ENCODE measurements at regions not wholly inside any gene's neighbourhood (a gene's known extent, or its start where the extent isn't known, plus 50 kb on each side); places are given as distances from the start of the nearest gene placed in this dataset.

DNA sequence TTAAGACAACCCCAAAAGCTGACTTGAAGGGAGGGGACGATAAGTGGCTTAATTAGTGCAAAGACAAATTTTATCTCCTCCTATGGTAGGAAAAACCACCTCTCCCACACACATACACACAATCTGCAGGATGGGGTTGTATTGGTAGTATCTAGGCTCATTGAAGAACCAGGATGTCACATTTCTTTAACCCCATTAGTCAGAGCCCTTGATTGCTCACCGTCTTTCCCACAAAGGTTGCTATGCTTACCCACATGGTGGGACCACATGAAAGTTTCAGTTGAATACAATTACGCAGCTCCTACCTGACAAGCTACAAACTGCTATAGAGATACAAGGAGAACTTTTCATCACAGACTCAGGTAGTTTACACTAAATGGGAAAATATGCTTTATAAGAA is 765.0 kb upstream of the CELF4 start:
- intact Hi-C loops (cut with DNase I; ENCODE audit: low total_unique reads) = no loop called here
- no peak for DNase-seq (ENCODE audit: low spot score in 2 of 2)
- H3K9me3 ChIP-seq = no peaks in the 10 kb centered on the region
- no peaks in the 10 kb centered on the region for H3K4me1 ChIP-seq
- H3K36me3 ChIP-seq = no peaks in the 10 kb centered on the region
- no peak overlapping the region for H3K4me3 ChIP-seq
- TF ChIP-seq POLR2AphosphoS5 (IDR thresholded peaks at IDR 0.05) (no peak), POLR2A (IDR thresholded peaks at IDR 0.05) (no peak)
- TF ChIP-seq, protein P1, sequence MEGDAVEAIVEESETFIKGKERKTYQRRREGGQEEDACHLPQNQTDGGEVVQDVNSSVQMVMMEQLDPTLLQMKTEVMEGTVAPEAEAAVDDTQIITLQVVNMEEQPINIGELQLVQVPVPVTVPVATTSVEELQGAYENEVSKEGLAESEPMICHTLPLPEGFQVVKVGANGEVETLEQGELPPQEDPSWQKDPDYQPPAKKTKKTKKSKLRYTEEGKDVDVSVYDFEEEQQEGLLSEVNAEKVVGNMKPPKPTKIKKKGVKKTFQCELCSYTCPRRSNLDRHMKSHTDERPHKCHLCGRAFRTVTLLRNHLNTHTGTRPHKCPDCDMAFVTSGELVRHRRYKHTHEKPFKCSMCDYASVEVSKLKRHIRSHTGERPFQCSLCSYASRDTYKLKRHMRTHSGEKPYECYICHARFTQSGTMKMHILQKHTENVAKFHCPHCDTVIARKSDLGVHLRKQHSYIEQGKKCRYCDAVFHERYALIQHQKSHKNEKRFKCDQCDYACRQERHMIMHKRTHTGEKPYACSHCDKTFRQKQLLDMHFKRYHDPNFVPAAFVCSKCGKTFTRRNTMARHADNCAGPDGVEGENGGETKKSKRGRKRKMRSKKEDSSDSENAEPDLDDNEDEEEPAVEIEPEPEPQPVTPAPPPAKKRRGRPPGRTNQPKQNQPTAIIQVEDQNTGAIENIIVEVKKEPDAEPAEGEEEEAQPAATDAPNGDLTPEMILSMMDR (IDR thresholded peaks at IDR 0.05) = no peak
- H3K27me3 ChIP-seq = no peaks in the 10 kb centered on the region
- no peak overlapping the region for H3K27ac ChIP-seq

DNA sequence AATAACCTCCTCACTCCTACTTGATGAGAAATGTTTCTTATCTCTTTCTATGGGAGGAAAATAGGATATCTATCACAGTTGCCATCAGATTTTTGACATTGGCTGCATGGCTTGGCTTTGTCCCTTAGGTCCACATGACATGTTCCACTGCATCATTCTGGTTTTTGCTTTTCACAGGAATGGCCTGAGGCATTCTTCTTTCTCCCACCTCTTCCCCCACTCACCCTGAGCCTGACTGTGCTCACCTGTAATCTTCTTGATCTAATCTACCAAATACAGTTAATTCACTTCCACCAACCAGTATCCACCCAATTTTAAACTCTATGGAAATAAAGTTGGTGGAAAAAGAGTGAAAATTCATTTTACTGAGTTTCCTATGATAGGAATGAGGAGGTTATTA is 763.5 kb upstream of the CELF4 start:
- Histone ChIP-seq H3K27ac (no peak overlapping the region), H3K9me3 (no peaks in the 10 kb centered on the region), H3K27me3 (no peaks in the 10 kb centered on the region), H3K36me3 (no peaks in the 10 kb centered on the region), H3K4me3 (no peak overlapping the region), H3K4me1 (no peaks in the 10 kb centered on the region)
- no peak for DNase-seq (ENCODE audit: low spot score in 2 of 2)
- TF ChIP-seq POLR2AphosphoS5 (IDR thresholded peaks at IDR 0.05) (no peak), POLR2A (IDR thresholded peaks at IDR 0.05) (no peak)
- TF ChIP-seq, protein P1 (IDR thresholded peaks at IDR 0.05) = no peak
- intact Hi-C loops (cut with DNase I; ENCODE audit: low total_unique reads) = no loop called here

DNA sequence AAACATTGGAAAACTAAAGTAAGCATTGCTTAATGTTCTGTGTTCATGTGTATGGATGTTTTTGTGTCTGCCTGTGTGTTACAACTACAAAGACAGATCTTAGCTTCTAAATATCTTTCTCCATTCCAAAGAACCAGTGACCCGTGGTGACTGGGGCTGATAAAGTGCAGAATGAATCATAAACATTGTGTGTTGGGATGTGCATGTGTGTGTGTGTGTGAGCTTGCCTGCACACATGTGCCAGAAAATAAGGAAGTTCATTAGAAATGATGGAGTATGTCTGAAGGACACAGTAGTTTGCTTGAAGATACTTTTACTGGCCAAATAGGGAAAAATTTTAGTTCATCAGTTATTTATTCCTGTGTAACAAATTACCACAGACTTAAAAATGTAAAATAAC is 756.6 kb upstream of the CELF4 start:
- no peak overlapping the region for H3K27ac ChIP-seq
- no peaks in the 10 kb centered on the region for H3K4me1 ChIP-seq
- TF ChIP-seq POLR2AphosphoS5 (IDR thresholded peaks at IDR 0.05) (no peak), POLR2A (IDR thresholded peaks at IDR 0.05) (no peak)
- TF ChIP-seq, protein P1 (IDR thresholded peaks at IDR 0.05) = no peak
- no peaks in the 10 kb centered on the region for H3K36me3 ChIP-seq
- no peak for DNase-seq (ENCODE audit: low spot score in 2 of 2)
- intact Hi-C loops (cut with DNase I; ENCODE audit: low total_unique reads) = no loop called here
- peaks cover 0 to 3% of the 10 kb centered on the region in 2 donors for H3K9me3 ChIP-seq
- no peaks in the 10 kb centered on the region for H3K27me3 ChIP-seq
- H3K4me3 ChIP-seq = no peak overlapping the region

DNA sequence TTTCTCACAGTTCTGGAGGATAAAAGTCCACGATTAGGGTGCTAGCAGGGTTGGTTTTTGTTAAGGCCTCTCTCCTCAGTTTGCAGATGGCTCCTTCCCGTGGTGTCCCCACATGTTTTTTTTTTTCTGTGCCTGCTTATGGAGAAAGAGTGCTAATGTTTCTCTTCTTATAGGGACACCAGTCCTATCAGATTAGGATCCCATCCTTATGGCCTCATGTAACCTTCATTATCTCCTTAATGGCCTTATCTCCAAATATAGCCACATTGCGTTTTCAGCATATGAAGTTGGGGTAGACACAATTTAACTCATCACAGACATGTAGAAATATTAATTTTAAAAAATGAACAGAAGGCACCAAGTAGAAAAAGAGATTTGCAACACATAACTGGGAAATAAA is 755.7 kb upstream of the CELF4 start:
- H3K36me3 ChIP-seq = no peaks in the 10 kb centered on the region
- no peaks in the 10 kb centered on the region for H3K4me1 ChIP-seq
- H3K4me3 ChIP-seq = no peak overlapping the region
- no peak overlapping the region for H3K27ac ChIP-seq
- H3K9me3 ChIP-seq = peaks cover 0 to 3% of the 10 kb centered on the region in 2 donors
- intact Hi-C loops (cut with DNase I; ENCODE audit: low total_unique reads) = no loop called here
- no peaks in the 10 kb centered on the region for H3K27me3 ChIP-seq
- TF ChIP-seq POLR2AphosphoS5 (IDR thresholded peaks at IDR 0.05) = no peak
- no peak for TF ChIP-seq POLR2A (IDR thresholded peaks at IDR 0.05)
- TF ChIP-seq, protein P1 (IDR thresholded peaks at IDR 0.05) = no peak
- no peak for DNase-seq (ENCODE audit: low spot score in 2 of 2)

DNA sequence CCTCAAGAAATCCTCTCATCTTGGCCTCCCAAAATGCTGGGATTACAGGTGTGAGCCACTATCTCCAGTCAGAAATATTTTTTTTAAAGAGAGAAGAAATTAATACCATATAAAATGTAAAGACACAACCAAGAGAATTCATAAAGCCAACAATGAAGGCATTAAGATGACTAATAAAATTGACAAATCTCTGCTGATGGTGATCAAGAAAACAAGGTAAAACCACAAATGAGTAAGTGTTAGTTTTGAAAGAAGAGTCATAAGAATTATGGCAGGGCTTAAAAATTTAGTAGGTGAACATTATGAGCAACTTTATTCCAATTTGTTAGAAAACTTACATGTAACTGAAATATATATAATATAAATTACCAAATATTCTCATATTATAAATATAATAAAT is 752.8 kb upstream of the CELF4 start:
- DNase-seq (ENCODE audit: low spot score in 2 of 2) = no peak
- intact Hi-C loops (cut with DNase I; ENCODE audit: low total_unique reads) = no loop called here

More for the DNA sequence above, 752.8 kb upstream of the CELF4 start:
- Histone ChIP-seq H3K36me3 (no peaks in the 10 kb centered on the region), H3K4me1 (no peaks in the 10 kb centered on the region), H3K27ac (no peak overlapping the region), H3K27me3 (no peaks in the 10 kb centered on the region), H3K9me3 (peaks cover 0 to 3% of the 10 kb centered on the region in 2 donors), H3K4me3 (no peak overlapping the region)
- TF ChIP-seq POLR2AphosphoS5 (IDR thresholded peaks at IDR 0.05) (no peak), POLR2A (IDR thresholded peaks at IDR 0.05) (no peak)
- TF ChIP-seq, protein P1 (IDR thresholded peaks at IDR 0.05) = no peak
